Stomach (tissue), 8 donors: ENCODE measurements at regions not wholly inside any gene's neighbourhood (a gene's known extent, or its start where the extent isn't known, plus 50 kb on each side); places are given as distances from the start of the nearest gene placed in this dataset.

Experiments used
- DNase-seq, 2 donors: peaks; one replicate each; pipeline versions ENCODE4 v3.0.0 to v3.0.0-alpha.2; 2013 to 2019
- H3K27ac ChIP-seq, 5 donors: fragments of 200-600 bp in 4 of 5; sonication (generic) in 4 of 5; one replicate each; pipeline ENCODE4 v1.5.1; 2013 to 2019; ENCODE audit warnings: mild to moderate bottlenecking in 1 of 5, moderate library complexity in 1 of 5
- H3K27me3 ChIP-seq, 3 donors: fragments of 200-600 bp; sonication (generic); one replicate each; pipeline ENCODE4 v1.5.1; 2017 to 2019; ENCODE audit warnings: mixed run types in 1 of 3
- H3K36me3 ChIP-seq, 4 donors: fragments of 200-600 bp; sonication (generic); 1 replicate in 3 of 4; 2 replicates in 1 of 4; pipeline ENCODE4 v1.5.1; 2016 to 2019
- H3K4me1 ChIP-seq, 4 donors: fragments of 200-600 bp; sonication (generic); one replicate each; pipeline ENCODE4 v1.5.1; 2016 to 2019
- H3K4me3 ChIP-seq, 4 donors: fragments of 200-600 bp; sonication (generic) in 3 of 4; one replicate each; pipeline ENCODE4 v1.5.1; 2016 to 2019; ENCODE audit warnings: mild to moderate bottlenecking in 1 of 4
- H3K9me3 ChIP-seq, 4 donors: fragments of 200-600 bp; sonication (generic); one replicate each; pipeline ENCODE4 v1.5.1; 2016 to 2019
- CTCF ChIP-seq, 7 experiments: fragments of 450-650 bp in 4 of 7; fragments of 200-600 bp in 3 of 7; sonication (generic) in 3 of 7; IDR thresholded peaks; one replicate each; pipeline ENCODE4 v1.5.1; 2016 to 2019; ENCODE audit warnings: antibody characterized with exemption in 7 of 7, control low read depth in 2 of 7, mild to moderate bottlenecking in 1 of 7
- EP300 ChIP-seq: sonication (generic); formaldehyde crosslinking; IDR thresholded peaks from one replicate; pipeline ENCODE4 v1.6.1; 2017; ENCODE audit warnings: antibody characterized with exemption
- POLR2A ChIP-seq, 4 donors: fragments of 450-650 bp; IDR thresholded peaks; one replicate each; pipeline ENCODE4 v1.6.1; 2016; ENCODE audit warnings: antibody characterized with exemption in 4 of 4, control low read depth in 2 of 4, mild to moderate bottlenecking in 1 of 4, moderate library complexity in 1 of 4
- POLR2AphosphoS5 ChIP-seq, 3 donors: sonication (generic); formaldehyde crosslinking; IDR thresholded peaks; one replicate each; pipeline ENCODE4 v1.6.1; 2016; ENCODE audit warnings: antibody characterized with exemption in 3 of 3
- WGBS, 5 donors: extraction: QIAGEN DNeasy Blood & Tissue Kit in 3 of 5; methylation state at CpG; one replicate each; pipeline versions ENCODE4 v1.1.5 to v1.1.7; 2013 to 2018; 5-methylcytosine and 5-hydroxymethylcytosine counted together
- intact Hi-C: fragments of 100-400 bp; cut with DNase I; formaldehyde crosslinking; loops from one replicate; pipeline ENCODE4 v1.15.1; 2023; ENCODE audit warnings: low total_unique reads
- donor health status: healthy with polysubstance abuse.
- donor health status: Bipolar disorder and iron deficiency.
- donor health status: healthy.

- H3K9me3 ChIP-seq, result no peaks in the 10 kb centered on the region
- H3K27ac ChIP-seq, result peak overlapping the region in 3 of 5 donors; percentile 35 to 45 (median 39)
- peaks cover 0 to 14% (median 6%) of the 10 kb centered on the region in 4 donors for H3K4me1 ChIP-seq
- intact Hi-C loops, result no loop called here
- H3K4me3 ChIP-seq, result peak overlapping the region in 3 of 4 donors; percentile 13 to 23 (median 17)
- DNase-seq, result peak in 1 of 2 donors; percentile 71
- 28 to 37% (median 33%) methylated on average over 13 of the region's 13 CpGs for WGBS, 5 donors
- no peaks in the 10 kb centered on the region for H3K36me3 ChIP-seq
- no peaks in the 10 kb centered on the region for H3K27me3 ChIP-seq
- TF ChIP-seq POLR2AphosphoS5 (IDR thresholded peaks at IDR 0.05), result no peak
- TF ChIP-seq POLR2A (IDR thresholded peaks at IDR 0.05), result no peak
- no peak for TF ChIP-seq CTCF (IDR thresholded peaks at IDR 0.05)
- no peak for TF ChIP-seq EP300
These were observed 73.6 kb upstream of the ALDH1B1 start for GRCh38 chr9:38318759-38319495.

- Histone ChIP-seq H3K36me3 (no peaks in the 10 kb centered on the region), H3K27ac (no peak overlapping the region), H3K4me1 (peaks cover 0 to 21% (median 6%) of the 10 kb centered on the region in 4 donors), H3K9me3 (no peaks in the 10 kb centered on the region), H3K4me3 (no peak overlapping the region), H3K27me3 (peaks cover 0 to 6% (median 0%) of the 10 kb centered on the region in 3 donors)
- intact Hi-C loops, result no loop called here
- TF ChIP-seq POLR2A (IDR thresholded peaks at IDR 0.05) (no peak), POLR2AphosphoS5 (IDR thresholded peaks at IDR 0.05) (no peak), CTCF (IDR thresholded peaks at IDR 0.05) (no peak), EP300 (no peak)
- WGBS, 5 donors, result 64 to 84% (median 65%) methylated on average over 6 of the region's 6 CpGs
- no peak for DNase-seq
These were observed 76.2 kb upstream of the ALDH1B1 start for GRCh38 chr9:38316166-38316780.

GRCh38 chr9:38315085-38315595, 77.4 kb upstream of the ALDH1B1 start:
- WGBS, 5 donors, result 58 to 68% (median 65%) methylated on average over 9 of the region's 9 CpGs
- peaks cover 0 to 24% (median 9%) of the 10 kb centered on the region in 4 donors for H3K4me1 ChIP-seq
- DNase-seq, result no peak
- no peak overlapping the region for H3K4me3 ChIP-seq
- no peaks in the 10 kb centered on the region for H3K36me3 ChIP-seq
- no peak overlapping the region for H3K27ac ChIP-seq
- H3K9me3 ChIP-seq, result no peaks in the 10 kb centered on the region
- intact Hi-C loops, result no loop called here
- peaks cover 0 to 10% (median 0%) of the 10 kb centered on the region in 3 donors for H3K27me3 ChIP-seq
- TF ChIP-seq CTCF (IDR thresholded peaks at IDR 0.05) (no peak), POLR2A (IDR thresholded peaks at IDR 0.05) (no peak), POLR2AphosphoS5 (IDR thresholded peaks at IDR 0.05) (no peak), EP300 (no peak)

- TF ChIP-seq POLR2AphosphoS5 (IDR thresholded peaks at IDR 0.05), result no peak
- TF ChIP-seq CTCF (IDR thresholded peaks at IDR 0.05), result no peak
- TF ChIP-seq POLR2A (IDR thresholded peaks at IDR 0.05), result no peak
- no peak for TF ChIP-seq EP300
- DNase-seq, result no peak
- intact Hi-C loops, result no loop called here
- Histone ChIP-seq H3K27ac (no peak overlapping the region), H3K4me3 (no peak overlapping the region), H3K4me1 (peaks cover 0 to 22% (median 10%) of the 10 kb centered on the region in 4 donors), H3K36me3 (no peaks in the 10 kb centered on the region), H3K27me3 (peaks cover 0 to 10% (median 0%) of the 10 kb centered on the region in 3 donors), H3K9me3 (no peaks in the 10 kb centered on the region)
- 51 to 71% (median 61%) methylated on average over 6 of the region's 6 CpGs for WGBS, 5 donors
These were observed 79.1 kb upstream of the ALDH1B1 start for GRCh38 chr9:38313421-38313820.
